ENCODE measurements at regions not wholly inside any gene's neighbourhood (a gene's known extent, or its start where the extent isn't known, plus 50 kb on each side); places are given as distances from the start of the nearest gene placed in this dataset.

- in situ Hi-C loops (cut with MboI; ENCODE audit: low pct_ligation_motif_present in 1 of 4, low pct_unique_long_range_greater_than_20kb in 1 of 4, low sequenced_read_pairs in 3 of 4), result no loop called here
These were observed 112.1 kb upstream of the ABCB5 start for GRCh38 chr7:20503278-20503950.

GRCh38 chr7:20504060-20504459, 111.4 kb upstream of the ABCB5 start:
- Histone ChIP-seq H3K9me3 (peaks cover 0 to 5% of the 10 kb centered on the region in 2 donors), H3K27me3 (no peaks in the 10 kb centered on the region), H3K4me3 (no peak overlapping the region), H3K4me1 (no peaks in the 10 kb centered on the region), H3K27ac (no peak overlapping the region), H3K36me3 (no peaks in the 10 kb centered on the region)
- intact Hi-C loops (cut with DNase I; ENCODE audit: low total_unique reads), result no loop called here
- in situ Hi-C loops (cut with MboI; ENCODE audit: low pct_ligation_motif_present in 1 of 4, low pct_unique_long_range_greater_than_20kb in 1 of 4, low sequenced_read_pairs in 3 of 4), result no loop called here
- 49 to 63% methylated on average over 3 of the region's 3 CpGs for WGBS, 2 donors (ENCODE audit: low coverage in 1 of 2)
- no peak for DNase-seq
- TF ChIP-seq CTCF (IDR thresholded peaks at IDR 0.05) (no peak), POLR2AphosphoS5 (IDR thresholded peaks at IDR 0.05) (no peak), EP300 (IDR thresholded peaks at IDR 0.05; ENCODE audit: low read depth) (no peak), POLR2A (IDR thresholded peaks at IDR 0.05) (no peak)

More at GRCh38 chr7:20503278-20503950, 112.1 kb upstream of the ABCB5 start:
- no peaks in the 10 kb centered on the region for H3K27me3 ChIP-seq
- DNase-seq, result no peak
- intact Hi-C loops (cut with DNase I; ENCODE audit: low total_unique reads), result no loop called here
- H3K27ac ChIP-seq, result no peak overlapping the region
- H3K9me3 ChIP-seq, result peaks cover 0 to 7% of the 10 kb centered on the region in 2 donors
- H3K36me3 ChIP-seq, result no peaks in the 10 kb centered on the region
- TF ChIP-seq EP300 (IDR thresholded peaks at IDR 0.05; ENCODE audit: low read depth) (no peak), CTCF (IDR thresholded peaks at IDR 0.05) (no peak), POLR2A (IDR thresholded peaks at IDR 0.05) (no peak), POLR2AphosphoS5 (IDR thresholded peaks at IDR 0.05) (no peak)
- no peaks in the 10 kb centered on the region for H3K4me1 ChIP-seq
- H3K4me3 ChIP-seq, result no peak overlapping the region
- WGBS, 2 donors (ENCODE audit: low coverage in 1 of 2), result 75 to 77% methylated on average over 3 of the region's 3 CpGs

DNA sequence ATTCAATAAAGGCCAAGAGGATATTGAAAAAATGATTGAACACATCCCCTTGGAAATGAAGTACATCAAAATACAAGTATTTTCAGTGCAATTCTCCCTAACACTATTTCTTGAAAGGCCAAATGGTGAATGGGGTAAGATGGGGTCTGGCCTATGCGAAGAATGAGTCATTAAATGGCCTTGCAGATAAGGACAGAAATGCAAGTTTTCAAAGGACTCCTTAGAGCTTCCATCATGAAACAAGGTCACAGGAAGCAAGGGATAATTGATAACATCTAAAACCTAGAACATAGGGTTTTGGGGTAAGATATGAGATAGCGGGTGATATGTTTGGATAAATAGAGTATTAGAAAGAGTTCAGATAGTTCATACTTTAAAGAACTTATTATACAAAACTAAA, 109.3 kb upstream of the ABCB5 start:
- H3K4me3 ChIP-seq, result no peak overlapping the region
- H3K36me3 ChIP-seq, result no peaks in the 10 kb centered on the region
- no peak for DNase-seq
- in situ Hi-C loops (cut with MboI; ENCODE audit: low pct_ligation_motif_present in 1 of 4, low pct_unique_long_range_greater_than_20kb in 1 of 4, low sequenced_read_pairs in 3 of 4) (no loop called here), intact Hi-C loops (cut with DNase I; ENCODE audit: low total_unique reads) (no loop called here)
- TF ChIP-seq POLR2AphosphoS5 (IDR thresholded peaks at IDR 0.05) (no peak), EP300 (IDR thresholded peaks at IDR 0.05; ENCODE audit: low read depth) (no peak), CTCF (IDR thresholded peaks at IDR 0.05) (no peak), POLR2A (IDR thresholded peaks at IDR 0.05) (no peak)
- no peaks in the 10 kb centered on the region for H3K9me3 ChIP-seq
- no peak overlapping the region for H3K27ac ChIP-seq
- H3K4me1 ChIP-seq, result no peaks in the 10 kb centered on the region
- WGBS, 2 donors (ENCODE audit: low coverage in 1 of 2), result 94 to 95% methylated on average over 2 of the region's 2 CpGs
- H3K27me3 ChIP-seq, result no peaks in the 10 kb centered on the region

GRCh38 chr7:20507157-20507556, 108.3 kb upstream of the ABCB5 start:
- Histone ChIP-seq H3K9me3 (no peaks in the 10 kb centered on the region), H3K4me1 (no peaks in the 10 kb centered on the region), H3K4me3 (no peak overlapping the region), H3K27ac (no peak overlapping the region), H3K27me3 (no peaks in the 10 kb centered on the region), H3K36me3 (no peaks in the 10 kb centered on the region)
- DNase-seq, result no peak
- TF ChIP-seq POLR2AphosphoS5 (IDR thresholded peaks at IDR 0.05) (no peak), EP300 (IDR thresholded peaks at IDR 0.05; ENCODE audit: low read depth) (no peak), CTCF (IDR thresholded peaks at IDR 0.05) (no peak), POLR2A (IDR thresholded peaks at IDR 0.05) (no peak)
- 85 to 100% methylated on average over 1 of the region's 1 CpG for WGBS, 2 donors (ENCODE audit: low coverage in 1 of 2)
- in situ Hi-C loops (cut with MboI; ENCODE audit: low pct_ligation_motif_present in 1 of 4, low pct_unique_long_range_greater_than_20kb in 1 of 4, low sequenced_read_pairs in 3 of 4), result no loop called here
- intact Hi-C loops (cut with DNase I; ENCODE audit: low total_unique reads), result no loop called here
